ENCODE measurements at regions not wholly inside any gene's neighbourhood (a gene's known extent, or its start where the extent isn't known, plus 50 kb on each side); places are given as distances from the start of the nearest gene placed in this dataset.

DNA sequence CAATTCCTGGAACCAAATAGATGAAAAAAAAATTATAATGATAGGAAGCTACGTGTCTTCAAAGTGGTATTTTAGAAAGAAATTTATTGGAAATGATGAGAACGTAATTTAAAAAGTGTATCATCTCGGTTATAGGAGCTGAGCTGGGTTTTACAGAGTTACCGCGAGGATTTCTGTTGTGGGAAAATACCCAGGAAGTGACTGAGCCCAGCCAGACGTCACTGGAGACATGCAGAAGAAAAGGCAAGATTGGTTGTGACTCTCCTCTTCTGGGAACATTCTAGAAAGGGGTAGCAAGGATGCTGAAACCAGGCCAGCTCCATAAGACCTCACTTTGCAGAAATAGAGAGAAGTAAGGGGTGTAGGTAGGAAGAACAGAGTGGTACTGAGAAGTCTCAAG, 95.9 kb upstream of the ADGRF1 start:
- 17 to 18% methylated on average over 6 of the region's 6 CpGs for WGBS, 2 donors
- Histone ChIP-seq H3K4me1 (peaks cover 0 to 41% (median 14%) of the 10 kb centered on the region in 3 donors), H3K9me3 (no peaks in the 10 kb centered on the region), H3K36me3 (no peaks in the 10 kb centered on the region), H3K27me3 (no peaks in the 10 kb centered on the region), H3K27ac (no peak overlapping the region), H3K4me3 (no peak overlapping the region)
- no peak for DNase-seq
- TF ChIP-seq POLR2A (IDR thresholded peaks at IDR 0.05): no peak
- TF ChIP-seq, protein P1, sequence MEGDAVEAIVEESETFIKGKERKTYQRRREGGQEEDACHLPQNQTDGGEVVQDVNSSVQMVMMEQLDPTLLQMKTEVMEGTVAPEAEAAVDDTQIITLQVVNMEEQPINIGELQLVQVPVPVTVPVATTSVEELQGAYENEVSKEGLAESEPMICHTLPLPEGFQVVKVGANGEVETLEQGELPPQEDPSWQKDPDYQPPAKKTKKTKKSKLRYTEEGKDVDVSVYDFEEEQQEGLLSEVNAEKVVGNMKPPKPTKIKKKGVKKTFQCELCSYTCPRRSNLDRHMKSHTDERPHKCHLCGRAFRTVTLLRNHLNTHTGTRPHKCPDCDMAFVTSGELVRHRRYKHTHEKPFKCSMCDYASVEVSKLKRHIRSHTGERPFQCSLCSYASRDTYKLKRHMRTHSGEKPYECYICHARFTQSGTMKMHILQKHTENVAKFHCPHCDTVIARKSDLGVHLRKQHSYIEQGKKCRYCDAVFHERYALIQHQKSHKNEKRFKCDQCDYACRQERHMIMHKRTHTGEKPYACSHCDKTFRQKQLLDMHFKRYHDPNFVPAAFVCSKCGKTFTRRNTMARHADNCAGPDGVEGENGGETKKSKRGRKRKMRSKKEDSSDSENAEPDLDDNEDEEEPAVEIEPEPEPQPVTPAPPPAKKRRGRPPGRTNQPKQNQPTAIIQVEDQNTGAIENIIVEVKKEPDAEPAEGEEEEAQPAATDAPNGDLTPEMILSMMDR (IDR thresholded peaks at IDR 0.05): no peak
- intact Hi-C loops (cut with DNase I): no loop called here

DNA sequence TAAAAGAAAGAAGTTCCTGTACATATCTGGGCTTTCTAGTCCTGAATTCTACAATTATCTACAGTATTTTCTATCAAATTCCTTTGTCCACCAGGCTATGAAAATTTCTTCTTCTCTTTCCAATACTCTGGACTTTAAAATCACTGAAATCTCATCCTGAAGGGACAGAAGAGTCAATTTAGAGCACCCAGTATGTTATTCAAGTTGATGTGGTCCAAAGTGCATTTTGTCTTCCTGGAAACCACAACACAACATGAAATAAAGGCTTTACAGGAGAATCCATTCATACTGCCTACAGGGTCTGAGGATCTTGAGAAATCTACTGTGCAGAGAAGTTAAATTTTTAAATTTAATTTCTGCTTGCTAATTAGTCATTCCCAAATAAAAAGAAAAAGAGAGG, 94.9 kb upstream of the ADGRF1 start:
- no peak for TF ChIP-seq POLR2A (IDR thresholded peaks at IDR 0.05)
- TF ChIP-seq, protein P1 (IDR thresholded peaks at IDR 0.05): no peak
- DNase-seq: no peak
- H3K27ac ChIP-seq: no peak overlapping the region

DNA sequence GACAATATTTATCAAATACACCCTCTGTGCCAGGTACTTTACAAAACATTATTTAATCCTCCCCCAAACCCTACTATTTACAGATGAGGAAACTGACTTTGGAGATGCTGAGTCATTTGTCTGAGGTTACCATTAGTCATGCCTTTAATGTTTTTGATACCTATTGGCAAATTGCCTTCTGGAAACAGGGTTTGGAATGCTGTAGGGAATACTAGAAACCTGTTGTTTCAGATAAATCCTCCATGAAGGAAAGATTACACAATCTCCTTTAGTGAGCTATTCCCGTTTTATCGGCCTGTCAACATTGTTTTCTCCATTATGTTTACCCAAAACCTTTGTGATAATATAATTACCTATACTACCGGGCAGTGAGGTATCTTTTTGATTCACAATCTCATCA, 93.6 kb upstream of the ADGRF1 start:
- 10 to 36% methylated on average over 3 of the region's 3 CpGs for WGBS, 2 donors
- intact Hi-C loops (cut with DNase I): no loop called here
- peak overlapping the region in 3 of 4 donors; percentile 51 to 76 (median 66) for H3K27ac ChIP-seq
- H3K9me3 ChIP-seq: no peaks in the 10 kb centered on the region
- TF ChIP-seq POLR2A (IDR thresholded peaks at IDR 0.05): no peak
- TF ChIP-seq, protein P1 (IDR thresholded peaks at IDR 0.05): no peak
- H3K36me3 ChIP-seq: no peaks in the 10 kb centered on the region
- no peaks in the 10 kb centered on the region for H3K27me3 ChIP-seq
- no peak overlapping the region for H3K4me3 ChIP-seq
- H3K4me1 ChIP-seq: peaks cover 0 to 42% (median 14%) of the 10 kb centered on the region in 3 donors
- DNase-seq: no peak

More for the DNA sequence above, 94.9 kb upstream of the ADGRF1 start:
- peaks cover 0 to 41% (median 14%) of the 10 kb centered on the region in 3 donors for H3K4me1 ChIP-seq
- no peaks in the 10 kb centered on the region for H3K9me3 ChIP-seq
- no peak overlapping the region for H3K4me3 ChIP-seq
- H3K27me3 ChIP-seq: no peaks in the 10 kb centered on the region
- H3K36me3 ChIP-seq: no peaks in the 10 kb centered on the region
- intact Hi-C loops (cut with DNase I): no loop called here

DNA sequence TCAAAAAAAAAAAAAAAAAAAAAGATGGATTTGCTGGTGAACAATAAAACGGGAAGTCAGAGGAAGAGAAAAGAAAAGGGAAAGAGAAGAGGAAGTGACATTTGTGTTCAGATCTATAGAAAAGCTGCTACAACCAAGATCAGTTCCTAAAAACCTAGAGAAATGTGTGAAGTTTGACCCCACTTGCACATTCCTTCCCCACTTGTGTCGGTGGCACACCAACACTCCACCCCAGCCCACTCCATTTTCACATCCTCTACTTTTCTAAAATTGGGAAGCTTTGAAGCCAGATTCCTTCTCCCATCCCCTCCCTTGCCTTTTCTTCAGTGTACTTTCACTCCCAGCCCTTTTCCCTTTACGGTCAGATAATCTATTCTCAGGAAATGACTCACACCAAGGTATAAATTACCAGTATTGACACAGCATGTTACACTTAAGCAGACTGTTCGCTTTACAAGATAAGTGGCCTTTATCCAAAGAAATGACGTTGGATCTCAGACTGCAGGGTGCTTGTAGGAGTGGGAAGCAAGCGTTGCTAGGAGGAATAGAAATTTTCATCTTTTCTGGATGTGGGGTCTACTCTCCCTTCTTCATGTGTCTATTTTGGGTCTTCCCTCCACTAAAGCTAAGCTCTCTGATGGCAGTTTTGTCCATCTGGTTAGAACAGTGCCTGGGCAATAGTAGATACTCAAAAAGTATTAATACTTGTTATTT, 92.5 kb upstream of the ADGRF1 start:
- H3K9me3 ChIP-seq: no peaks in the 10 kb centered on the region
- peak overlapping the region; percentile 45 to 76 (median 64) for H3K27ac ChIP-seq
- H3K27me3 ChIP-seq: no peaks in the 10 kb centered on the region
- H3K36me3 ChIP-seq: no peaks in the 10 kb centered on the region
- H3K4me3 ChIP-seq: no peak overlapping the region
- 11 to 37% methylated on average over 6 of the region's 6 CpGs for whole genome bisulfite sequencing, 2 donors
- TF ChIP-seq POLR2A (IDR thresholded peaks at IDR 0.05): no peak
- TF ChIP-seq, protein P1 (IDR thresholded peaks at IDR 0.05): no peak
- intact Hi-C loops (cut with DNase I): no loop called here
- DNase-seq: no peak
- peaks cover 0 to 48% (median 20%) of the 10 kb centered on the region in 3 donors for H3K4me1 ChIP-seq

DNA sequence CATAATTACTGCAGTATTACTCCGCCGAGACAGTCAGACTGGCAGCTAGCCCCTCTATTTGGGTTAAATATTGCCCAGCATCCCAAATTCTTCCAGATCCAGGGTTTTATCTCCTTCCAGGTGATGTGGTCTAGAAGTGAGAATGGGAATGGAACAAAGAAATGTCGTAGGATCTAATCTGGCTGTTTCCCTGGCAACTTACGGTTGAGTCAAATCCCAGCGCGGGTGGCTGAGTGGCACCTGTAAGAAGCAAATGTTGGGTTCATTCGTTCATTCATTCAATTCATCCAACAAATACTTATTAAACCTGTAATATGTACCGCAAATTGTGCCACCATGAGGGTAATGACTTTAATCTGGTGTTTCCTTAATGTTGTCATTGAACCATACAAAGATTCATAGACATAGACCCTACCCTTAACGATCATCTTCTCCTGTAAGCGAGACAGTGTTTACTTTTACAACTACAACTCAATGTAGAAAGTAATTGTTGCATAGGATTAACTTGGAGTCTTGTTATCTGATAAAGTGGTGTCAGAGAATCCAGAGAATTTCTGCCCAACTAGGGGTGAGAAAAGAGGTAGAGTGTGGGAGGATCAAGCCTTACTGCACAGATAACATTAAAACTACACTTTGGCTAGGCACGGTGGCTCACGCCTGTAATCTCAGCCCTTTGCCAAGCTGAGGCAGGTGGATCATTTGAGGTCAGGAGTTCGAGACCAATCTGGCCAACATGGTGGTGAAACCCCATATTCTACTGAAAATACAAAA, 91.3 kb upstream of the ADGRF1 start:
- Histone ChIP-seq H3K4me1 (peaks cover 0 to 51% (median 20%) of the 10 kb centered on the region in 3 donors), H3K4me3 (no peak overlapping the region), H3K9me3 (no peaks in the 10 kb centered on the region), H3K27ac (no peak overlapping the region), H3K27me3 (no peaks in the 10 kb centered on the region), H3K36me3 (no peaks in the 10 kb centered on the region)
- no peak for DNase-seq
- TF ChIP-seq POLR2A (IDR thresholded peaks at IDR 0.05): no peak
- TF ChIP-seq, protein P1 (IDR thresholded peaks at IDR 0.05): no peak
- 94 to 96% methylated on average over 11 to 13 of the region's 13 CpGs for WGBS, 2 donors
- intact Hi-C loops (cut with DNase I): no loop called here
